ENCODE measurements at regions not wholly inside any gene's neighbourhood (a gene's known extent, or its start where the extent isn't known, plus 50 kb on each side); places are given as distances from the start of the nearest gene placed in this dataset.

DNA sequence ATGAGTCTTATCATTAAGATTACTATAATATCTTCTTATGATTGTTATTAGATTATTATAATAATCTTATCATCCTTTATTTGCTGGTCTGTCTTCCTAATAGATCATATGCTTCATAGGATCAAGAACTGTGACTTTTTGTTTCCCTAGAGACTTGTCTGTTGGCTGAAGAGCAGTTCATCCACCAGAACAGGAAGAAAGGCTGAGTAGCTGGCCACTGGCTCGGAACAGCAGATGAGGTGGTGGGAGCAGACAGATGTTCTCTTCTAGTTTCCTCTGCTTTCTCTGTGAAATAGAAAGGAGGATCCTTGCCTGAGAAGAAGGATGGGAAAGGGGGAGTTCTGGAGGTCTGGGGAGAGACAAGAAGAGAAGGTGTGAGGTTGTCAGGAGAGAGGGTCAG is 120.0 kb downstream of the CCNA1 start:
- DNase-seq (ENCODE audit: low read depth): no peak

DNA sequence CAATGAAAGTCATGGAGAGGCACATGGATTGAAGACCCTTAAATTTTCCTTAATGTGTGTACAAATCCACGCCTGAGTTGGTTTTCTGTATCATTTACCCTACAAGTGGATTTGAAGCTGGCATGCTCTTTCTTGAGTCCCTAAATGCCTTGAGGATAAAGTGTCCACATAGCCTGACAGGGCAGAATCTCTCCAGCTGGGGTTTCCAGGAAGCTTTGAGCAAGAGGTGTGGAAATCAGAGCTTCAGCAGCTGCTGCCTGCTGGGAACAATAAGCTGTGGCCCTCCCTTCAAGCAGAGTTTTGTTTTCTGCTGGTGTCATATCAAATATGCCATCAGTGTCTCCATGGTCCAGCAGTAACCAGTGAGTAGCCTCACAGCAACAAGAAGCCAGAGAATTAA is 120.3 kb upstream of the SERTM1 start:
- no peak for DNase-seq (ENCODE audit: low read depth)

DNA sequence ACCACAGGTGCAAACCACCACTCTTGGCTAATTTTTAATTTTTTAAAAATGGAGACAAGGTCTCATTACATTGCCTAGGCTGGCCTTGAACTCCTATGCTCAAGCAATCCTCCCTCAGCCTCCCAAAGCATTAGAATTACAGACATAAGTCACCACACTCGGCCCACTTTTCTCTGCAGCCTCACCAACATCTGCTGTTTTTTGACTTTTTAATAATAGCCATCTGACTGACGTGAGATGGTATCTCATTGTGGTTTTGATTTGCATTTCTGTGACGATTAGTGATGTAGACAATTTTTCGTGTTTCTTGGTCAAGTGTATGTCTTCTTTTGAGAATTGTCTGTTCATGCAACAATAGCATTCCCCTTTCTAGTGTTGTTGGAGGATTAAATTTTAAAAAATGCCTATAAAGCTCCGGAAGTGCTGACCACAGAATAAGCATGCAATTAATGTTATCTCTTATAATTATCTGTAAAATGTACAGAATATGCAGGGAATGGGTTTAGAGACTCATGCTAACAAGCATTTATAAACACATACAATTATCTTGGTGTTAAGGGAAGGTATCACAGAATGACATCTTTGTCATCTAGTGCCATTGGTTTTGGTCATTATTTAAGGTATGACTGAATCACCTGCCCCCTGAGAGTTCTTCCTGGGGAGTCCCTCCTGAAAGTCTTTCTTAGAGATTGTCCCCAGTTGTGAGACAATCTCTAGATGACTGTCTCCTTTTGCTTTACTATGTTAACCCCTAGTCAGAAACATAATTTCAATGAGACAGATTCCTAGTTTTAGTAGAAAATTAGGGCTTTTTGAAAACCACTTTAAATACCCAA is 118.5 kb upstream of the SERTM1 start:
- no peak for DNase-seq (ENCODE audit: low read depth)

DNA sequence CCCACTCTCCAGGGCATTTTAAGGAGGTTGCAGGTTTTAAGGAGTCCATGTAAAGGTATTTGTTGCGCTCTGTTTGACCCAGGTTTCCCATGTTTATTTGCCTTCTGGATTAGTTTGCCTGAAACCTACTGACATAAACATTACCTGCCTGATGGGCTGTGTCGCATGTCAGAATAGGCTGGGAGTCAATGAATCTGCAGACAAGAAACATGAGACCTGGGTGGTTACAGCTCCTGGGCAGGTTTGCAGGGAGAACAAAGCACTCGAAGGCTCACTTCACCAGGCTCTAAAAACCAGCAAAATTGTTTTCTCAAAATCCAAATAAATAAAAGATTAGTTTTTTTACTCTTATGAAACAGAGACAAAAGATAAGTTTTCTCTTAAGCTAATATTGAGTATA is 114.4 kb upstream of the SERTM1 start:
- no peak for DNase-seq (ENCODE audit: low read depth)

DNA sequence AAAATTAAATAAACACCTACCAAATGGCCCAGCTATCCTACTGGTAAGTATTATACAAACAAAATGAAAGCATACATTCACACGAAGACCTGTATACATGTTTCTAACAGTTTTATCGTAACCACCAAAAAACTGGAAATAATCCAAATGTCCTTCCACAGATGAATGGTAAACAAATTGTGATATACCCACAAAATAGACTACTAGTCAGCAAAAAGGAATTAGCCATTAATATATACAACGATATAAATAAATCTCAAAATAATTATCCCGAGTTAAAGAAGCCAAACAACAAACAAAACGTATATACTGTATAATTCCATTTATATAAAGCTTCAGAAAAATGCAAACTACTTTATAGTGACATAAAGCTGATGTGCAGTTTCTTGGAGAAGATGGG is 106.3 kb upstream of the SERTM1 start:
- no peak for DNase-seq (ENCODE audit: low read depth)

DNA sequence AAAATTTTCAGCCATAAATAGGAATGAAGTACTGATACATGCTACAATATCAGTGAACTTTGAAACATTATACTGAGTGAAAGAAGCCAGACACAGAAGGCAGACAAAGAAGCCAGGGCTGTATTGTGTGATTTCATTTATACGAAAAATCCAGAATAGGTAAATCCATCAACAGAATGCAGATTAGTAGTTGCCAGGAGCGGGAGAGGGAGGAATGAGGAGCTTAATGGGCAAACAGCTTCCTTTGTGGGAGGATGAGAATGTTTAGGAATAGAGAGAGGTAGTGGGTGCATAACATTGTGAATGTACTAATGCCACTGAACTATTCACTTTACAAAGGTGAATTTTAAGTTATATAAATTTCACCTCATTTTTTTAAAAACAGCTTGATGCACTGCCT is 103.3 kb upstream of the SERTM1 start:
- DNase-seq (ENCODE audit: low read depth): no peak

DNA sequence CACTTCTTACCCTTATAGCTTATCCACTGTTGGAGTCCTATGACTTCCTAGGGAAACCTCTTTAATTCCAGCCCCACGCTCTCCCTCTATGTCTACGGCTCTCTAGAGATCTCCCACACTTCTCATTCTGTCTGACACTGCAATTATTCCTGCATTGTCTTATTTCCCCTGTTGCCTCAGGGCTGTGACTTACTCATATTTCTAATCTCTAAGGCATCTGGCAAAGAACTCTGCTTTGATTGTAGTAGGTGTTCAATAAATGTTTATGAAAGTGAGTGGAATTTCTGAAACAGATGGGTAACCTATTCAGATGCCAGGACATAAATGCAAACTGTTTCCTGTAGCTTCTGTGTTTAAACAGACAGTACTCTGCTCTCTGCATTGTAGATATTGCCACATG is 102.4 kb upstream of the SERTM1 start:
- DNase-seq (ENCODE audit: low read depth): no peak

DNA sequence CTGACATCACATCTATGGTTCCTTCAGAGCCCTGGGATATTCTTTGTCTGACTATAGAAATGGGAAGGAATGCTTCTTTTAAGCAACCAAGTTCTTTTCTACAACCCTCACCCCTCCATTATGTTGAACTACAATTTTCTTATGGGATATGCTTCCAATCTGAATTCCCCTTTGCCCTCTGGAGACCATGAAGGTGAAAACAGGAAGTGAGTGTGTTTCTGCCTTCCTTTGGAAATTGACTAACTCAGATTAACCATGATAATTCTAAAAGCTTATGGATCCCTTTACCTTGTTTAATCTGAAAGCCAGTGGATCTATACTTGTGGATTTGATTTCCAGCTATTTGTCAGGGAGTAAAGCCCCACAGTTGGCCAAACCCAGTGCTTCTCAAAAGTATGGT is 90.8 kb upstream of the SERTM1 start:
- DNase-seq (ENCODE audit: low read depth): no peak

DNA sequence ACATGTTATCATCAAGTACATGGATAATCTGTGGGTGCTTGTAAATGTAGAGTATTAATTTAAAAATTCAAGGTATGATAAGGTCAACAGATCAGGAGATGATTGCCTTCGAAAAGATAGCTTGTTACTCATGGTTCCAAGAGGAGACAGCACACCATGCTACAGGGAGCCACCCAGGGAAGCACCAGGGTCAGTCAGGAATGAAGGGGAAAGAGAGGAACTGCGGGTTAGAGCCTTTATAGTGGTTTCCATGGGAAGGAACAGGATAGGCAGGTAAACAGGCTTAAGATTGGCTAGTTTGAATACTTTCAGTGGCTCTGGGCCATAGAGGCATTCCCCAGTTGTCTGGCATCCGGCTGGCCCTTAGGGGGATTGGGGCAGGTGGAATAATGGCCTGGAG is 74.2 kb upstream of the SERTM1 start:
- DNase-seq (ENCODE audit: low read depth): no peak

DNA sequence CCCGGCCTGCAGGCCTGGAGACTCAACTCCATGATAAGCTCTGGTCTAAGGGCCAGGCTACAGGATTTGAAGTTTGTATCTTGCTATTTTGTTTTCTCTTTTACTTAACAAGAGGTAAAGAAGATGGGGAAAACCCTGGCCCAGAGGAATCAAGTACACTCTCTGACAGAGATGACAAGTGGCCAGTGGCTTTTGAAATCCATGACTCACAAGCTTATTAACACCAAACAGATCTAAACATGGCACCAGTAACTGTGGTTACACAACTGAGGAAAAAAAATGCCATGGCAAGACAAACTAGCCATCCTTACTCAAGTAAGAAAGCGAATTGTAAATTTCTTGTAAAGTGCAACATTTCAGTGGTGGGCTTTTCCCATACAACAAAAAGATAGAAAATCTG is 72.6 kb upstream of the SERTM1 start:
- no peak for DNase-seq (ENCODE audit: low read depth)

DNA sequence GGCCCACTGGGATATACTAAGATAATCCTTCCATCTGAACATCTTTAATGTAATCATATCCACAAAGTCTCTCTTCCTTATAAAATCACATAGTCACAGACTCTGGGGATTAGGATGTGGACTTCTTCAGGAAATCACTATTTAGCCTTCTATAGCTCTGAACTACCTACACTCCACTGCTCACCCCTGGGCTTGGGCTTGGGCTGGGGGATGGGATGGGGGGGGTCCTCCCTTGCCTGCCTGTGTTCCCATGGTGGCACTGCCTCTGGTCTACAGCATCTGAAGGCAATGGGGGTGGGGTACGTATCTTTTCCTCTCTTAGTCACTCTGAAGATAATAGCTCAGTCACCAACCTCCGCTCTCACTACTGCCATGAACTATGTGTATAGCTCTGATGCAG is 67.8 kb upstream of the SERTM1 start:
- no peak for DNase-seq (ENCODE audit: low read depth)

DNA sequence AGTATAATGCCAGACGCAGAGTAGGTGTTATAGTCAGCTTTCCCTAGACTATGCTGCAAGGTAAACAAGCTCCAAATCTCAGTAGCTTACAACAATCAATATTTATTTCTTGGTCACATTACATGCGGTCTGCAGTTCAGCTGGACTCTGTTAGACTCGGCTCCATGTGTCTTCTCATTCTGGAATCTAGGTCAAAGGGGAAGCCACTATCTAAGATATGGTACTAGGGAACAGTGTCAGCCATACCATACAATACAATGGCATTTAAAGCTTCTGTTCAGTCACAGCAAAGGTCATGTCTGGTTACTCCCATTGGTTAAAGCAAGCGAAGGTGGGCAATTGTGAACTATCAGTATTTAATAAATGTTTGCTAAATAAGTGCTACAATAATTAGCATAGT is 65.3 kb upstream of the SERTM1 start:
- DNase-seq (ENCODE audit: low read depth): no peak

DNA sequence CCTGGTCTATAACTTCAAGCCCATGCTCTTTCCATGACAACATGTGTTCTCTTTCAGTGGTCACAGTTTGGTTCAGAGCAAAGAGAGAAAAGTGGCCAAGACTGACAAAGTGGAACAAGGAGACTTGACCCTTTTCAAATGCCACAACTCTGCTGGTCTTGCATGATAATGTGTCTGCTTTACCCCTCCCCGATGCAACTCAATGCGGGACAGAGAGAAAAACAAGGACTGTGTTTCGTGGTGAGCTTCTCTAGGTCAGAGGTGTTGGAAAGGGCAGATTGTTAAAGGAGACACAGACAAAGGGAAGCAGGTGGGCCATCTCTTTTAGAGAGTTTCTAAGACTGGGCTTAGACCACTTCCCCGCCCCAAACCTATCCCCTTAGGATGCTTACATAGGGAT is 61.6 kb upstream of the SERTM1 start:
- no peak for DNase-seq (ENCODE audit: low read depth)

DNA sequence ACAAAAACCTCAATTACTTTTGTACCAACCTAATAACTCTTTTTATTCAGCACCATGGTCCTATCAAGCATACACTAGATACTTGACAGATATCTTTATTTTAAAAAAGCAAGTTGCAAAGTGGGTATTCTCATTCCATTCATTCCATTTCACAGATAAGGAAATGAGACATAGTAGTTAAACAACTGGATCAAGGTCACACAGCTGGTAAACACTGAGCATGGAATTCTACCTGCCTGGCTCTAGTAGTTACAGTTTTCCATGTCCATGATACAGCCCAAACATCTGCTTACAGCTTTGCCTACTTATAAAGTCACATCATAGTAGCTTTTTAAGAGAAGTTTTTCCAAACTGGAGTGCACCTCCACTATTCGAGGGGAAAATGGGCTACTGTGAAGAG is 57.1 kb upstream of the SERTM1 start:
- no peak for DNase-seq (ENCODE audit: low read depth)

DNA sequence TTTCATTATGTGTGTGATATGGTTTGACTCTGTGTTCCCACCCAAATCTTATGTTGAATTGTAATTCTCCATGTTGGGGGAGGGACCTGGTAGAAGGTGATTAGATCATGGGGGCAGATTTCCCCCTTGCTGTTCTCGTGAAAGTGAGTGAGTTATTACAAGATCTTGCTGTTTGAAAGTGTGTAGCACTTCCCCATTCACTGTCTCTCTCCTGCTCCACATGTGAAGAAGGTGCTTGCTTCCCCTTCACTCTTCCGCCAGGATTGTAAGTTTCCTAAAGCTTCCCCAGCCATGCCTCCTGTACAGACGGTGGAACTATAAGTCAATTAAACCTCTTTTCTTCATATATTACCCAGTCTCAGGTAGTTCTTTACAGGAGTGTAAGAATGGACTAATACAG is 54.3 kb upstream of the SERTM1 start:
- no peak for DNase-seq (ENCODE audit: low read depth)

Measured in iris pigment epithelial cell (primary cell).